Mononuclear cell (primary cell): ENCODE measurements at regions not wholly inside any gene's neighbourhood (a gene's known extent, or its start where the extent isn't known, plus 50 kb on each side); places are given as distances from the start of the nearest gene placed in this dataset.

Experiments
- H3K27me3 ChIP-seq: 2 replicates; pipeline ENCODE4 v1.6.0; 2011; ENCODE audit warnings: low read length, control low read depth; ENCODE audit not compliant: insufficient read depth
- H3K4me1 ChIP-seq: 2 replicates; pipeline ENCODE4 v1.5.1; 2011; ENCODE audit warnings: mild to moderate bottlenecking, low read length, control low read depth; ENCODE audit not compliant: insufficient read depth
- H3K4me3 ChIP-seq: 2 replicates; pipeline ENCODE4 v1.5.1; 2011; ENCODE audit warnings: mild to moderate bottlenecking, low read length, moderate library complexity
- H3K9me3 ChIP-seq: 2 replicates; pipeline ENCODE4 v1.5.1; 2011; ENCODE audit warnings: low read depth, mild to moderate bottlenecking, control low read depth, low read length

DNA sequence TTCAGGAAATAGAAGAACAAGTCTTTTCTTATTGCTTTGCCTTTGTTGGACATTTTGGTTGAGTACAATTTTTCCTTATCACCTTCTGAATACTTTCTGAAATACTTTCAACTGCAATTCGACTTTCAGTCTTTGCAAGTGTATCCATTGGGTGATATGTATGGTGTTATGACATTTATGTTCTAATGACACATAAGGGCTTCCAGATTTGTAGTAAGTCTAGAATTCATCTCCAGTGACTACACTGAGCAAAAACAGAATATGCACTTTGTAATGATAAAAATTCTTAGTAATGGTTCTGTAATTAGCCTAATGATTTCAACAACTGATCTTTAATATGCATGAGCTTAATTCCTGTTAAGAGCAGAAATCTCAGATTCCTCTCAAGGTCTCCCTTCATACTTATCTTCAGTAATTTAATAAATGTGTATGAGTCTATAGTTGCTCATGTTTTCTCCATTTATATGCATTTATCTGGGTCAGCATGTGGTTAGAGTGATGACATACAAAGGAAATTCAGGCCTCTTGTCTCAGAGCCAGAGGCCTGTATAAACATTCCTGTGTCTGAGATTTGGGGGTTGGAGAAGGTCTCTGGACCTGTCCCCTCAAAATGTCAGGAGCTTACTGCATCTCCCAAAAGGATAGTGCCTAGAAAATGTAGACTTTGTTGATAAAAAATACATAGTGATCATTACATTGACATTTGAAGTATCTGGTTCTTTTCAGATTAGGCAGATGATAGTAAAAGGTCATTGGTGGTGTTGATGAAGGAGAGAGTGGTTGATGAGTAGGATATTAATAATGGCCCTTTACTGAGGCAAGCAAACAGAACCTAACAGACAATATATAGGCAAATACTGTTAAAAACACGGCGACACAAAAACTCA is 114.9 kb downstream of the QPCT start:
- peaks cover 23% of the 10 kb centered on the region for H3K4me1 ChIP-seq
- no peak overlapping the region for H3K4me3 ChIP-seq

GRCh38 chr2:37460896-37461229 is 116.4 kb downstream of the QPCT start:
- Histone ChIP-seq H3K4me3 (no peak overlapping the region), H3K4me1 (peaks cover 20% of the 10 kb centered on the region), H3K27me3 (no peaks in the 10 kb centered on the region), H3K9me3 (no peaks in the 10 kb centered on the region)

More for the DNA sequence above, 114.9 kb downstream of the QPCT start:
- H3K9me3 ChIP-seq: no peaks in the 10 kb centered on the region
- no peaks in the 10 kb centered on the region for H3K27me3 ChIP-seq

DNA sequence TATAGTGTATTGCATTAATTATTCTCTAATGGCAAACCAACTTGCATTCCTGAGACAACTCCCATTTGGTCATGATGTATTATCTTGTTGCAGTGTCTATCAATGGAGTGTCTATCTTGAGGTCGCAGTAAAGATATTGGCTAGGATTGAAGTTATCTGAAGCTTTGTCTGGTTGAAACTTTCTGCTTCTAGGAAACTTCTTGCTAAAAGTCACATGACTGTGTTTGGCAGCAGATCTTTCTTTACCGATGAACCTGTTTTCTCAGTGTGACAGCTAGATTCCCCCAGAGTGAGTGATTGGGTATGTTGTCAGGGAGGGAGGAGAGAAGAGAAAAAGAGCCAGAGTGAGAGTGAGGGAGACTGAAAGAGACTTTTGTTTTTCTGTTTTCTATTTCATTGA is 119.6 kb downstream of the QPCT start:
- peaks cover 5% of the 10 kb centered on the region for H3K4me1 ChIP-seq
- H3K27me3 ChIP-seq: no peaks in the 10 kb centered on the region
- no peaks in the 10 kb centered on the region for H3K9me3 ChIP-seq
- no peak overlapping the region for H3K4me3 ChIP-seq

DNA sequence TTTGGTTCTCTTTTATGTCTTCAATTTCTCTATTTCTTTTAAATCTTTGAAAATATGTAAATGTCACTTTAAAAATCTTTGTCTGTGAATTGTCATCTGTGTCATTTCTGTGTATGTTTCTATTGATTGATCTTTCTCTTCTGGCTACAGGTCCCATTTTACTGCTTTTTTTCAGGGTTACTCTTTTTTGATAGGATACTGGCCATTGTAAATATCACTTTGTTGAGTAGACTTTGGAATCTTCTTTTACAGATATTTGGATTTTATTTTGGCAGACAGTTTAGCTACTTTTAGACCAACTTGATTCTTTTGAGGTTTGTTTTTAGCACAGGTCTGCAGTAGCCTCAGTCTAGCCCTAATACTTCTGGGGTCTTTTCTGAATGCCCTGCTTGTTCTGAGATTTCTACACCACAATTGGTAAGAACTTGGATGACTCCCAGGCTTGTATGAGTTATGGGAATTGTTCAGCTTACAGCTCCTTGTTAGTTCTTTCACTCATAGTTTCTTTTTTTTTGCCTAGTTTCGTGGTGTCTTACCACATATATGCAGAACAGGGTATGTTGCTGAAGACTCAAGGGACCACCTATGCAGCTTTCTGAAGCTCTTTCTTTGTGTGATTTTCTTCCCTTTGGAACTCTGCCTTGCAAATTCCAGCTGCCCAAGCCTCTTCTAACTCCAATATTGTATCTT is 122.2 kb downstream of the QPCT start:
- no peaks in the 10 kb centered on the region for H3K4me1 ChIP-seq
- H3K9me3 ChIP-seq: no peaks in the 10 kb centered on the region
- H3K27me3 ChIP-seq: no peaks in the 10 kb centered on the region
- no peak overlapping the region for H3K4me3 ChIP-seq

GRCh38 chr2:37468170-37468569 is 123.7 kb downstream of the QPCT start:
- Histone ChIP-seq H3K4me1 (no peaks in the 10 kb centered on the region), H3K4me3 (no peak overlapping the region), H3K9me3 (no peaks in the 10 kb centered on the region), H3K27me3 (no peaks in the 10 kb centered on the region)

DNA sequence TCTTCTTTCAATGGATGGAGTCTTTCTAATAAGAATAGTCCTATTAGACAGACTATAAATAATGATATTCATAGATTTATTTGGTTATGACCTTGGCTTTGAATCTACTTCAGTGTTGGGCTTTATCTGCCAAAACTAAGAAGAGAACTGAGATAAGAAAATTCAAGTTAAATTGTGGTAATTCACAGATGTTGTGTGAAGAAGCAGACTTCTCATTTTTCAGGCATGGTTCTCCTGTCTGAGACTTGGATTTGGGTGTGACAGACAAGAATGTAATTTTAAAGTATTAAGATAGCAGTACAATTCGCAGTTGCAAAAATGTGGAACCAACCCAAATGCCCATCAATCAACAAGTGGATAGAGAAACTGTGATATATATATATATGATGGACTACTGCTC is 124.7 kb downstream of the QPCT start:
- Histone ChIP-seq H3K27me3 (no peaks in the 10 kb centered on the region), H3K4me1 (no peaks in the 10 kb centered on the region), H3K4me3 (no peak overlapping the region), H3K9me3 (no peaks in the 10 kb centered on the region)

DNA sequence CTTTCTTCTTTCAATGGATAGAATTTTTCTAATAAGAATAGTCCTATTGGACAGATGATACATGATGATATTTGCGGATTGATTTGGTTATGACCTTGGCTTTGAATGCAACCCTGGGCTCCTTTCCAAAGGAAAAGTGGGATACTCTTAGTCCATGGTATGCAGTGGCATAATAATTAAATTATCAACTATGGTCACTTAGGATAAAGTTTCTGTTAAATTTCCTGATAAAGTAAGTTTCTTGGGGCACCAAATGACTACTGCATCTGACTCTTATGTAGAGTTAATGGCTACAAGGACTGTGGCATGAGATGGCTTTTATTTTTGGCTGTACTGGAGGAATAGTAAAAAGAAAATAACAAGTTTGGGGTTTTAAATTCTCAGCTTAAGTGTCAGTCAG is 126.7 kb downstream of the QPCT start:
- H3K4me3 ChIP-seq: no peak overlapping the region
- no peaks in the 10 kb centered on the region for H3K9me3 ChIP-seq
- H3K4me1 ChIP-seq: no peaks in the 10 kb centered on the region
- H3K27me3 ChIP-seq: no peaks in the 10 kb centered on the region

DNA sequence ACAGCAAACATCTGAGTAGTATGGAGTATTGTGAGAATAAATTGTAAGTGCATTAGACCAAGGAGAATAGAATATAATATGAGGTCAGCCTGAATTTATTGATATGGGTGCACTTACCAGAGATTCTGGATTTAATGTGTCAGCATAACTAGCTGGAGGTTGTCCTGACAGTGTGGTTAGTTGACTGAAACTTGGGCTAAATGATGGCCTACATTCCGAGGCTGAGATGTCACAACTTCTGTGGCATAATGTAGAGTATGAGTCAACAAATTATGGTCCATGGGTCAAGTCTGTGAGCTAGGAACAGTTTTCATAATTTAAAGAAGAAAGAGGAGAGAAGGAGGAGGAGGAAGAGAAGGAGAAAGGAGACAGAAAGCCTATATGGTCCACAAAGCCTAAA is 127.6 kb downstream of the QPCT start:
- Histone ChIP-seq H3K4me1 (no peaks in the 10 kb centered on the region), H3K9me3 (no peaks in the 10 kb centered on the region), H3K4me3 (no peak overlapping the region), H3K27me3 (no peaks in the 10 kb centered on the region)

- H3K27me3 ChIP-seq: no peaks in the 10 kb centered on the region
- no peak overlapping the region for H3K4me3 ChIP-seq
- no peaks in the 10 kb centered on the region for H3K4me1 ChIP-seq
- H3K9me3 ChIP-seq: no peaks in the 10 kb centered on the region
Measured at GRCh38 chr2:37472959-37473358, 128.5 kb downstream of the QPCT start.

DNA sequence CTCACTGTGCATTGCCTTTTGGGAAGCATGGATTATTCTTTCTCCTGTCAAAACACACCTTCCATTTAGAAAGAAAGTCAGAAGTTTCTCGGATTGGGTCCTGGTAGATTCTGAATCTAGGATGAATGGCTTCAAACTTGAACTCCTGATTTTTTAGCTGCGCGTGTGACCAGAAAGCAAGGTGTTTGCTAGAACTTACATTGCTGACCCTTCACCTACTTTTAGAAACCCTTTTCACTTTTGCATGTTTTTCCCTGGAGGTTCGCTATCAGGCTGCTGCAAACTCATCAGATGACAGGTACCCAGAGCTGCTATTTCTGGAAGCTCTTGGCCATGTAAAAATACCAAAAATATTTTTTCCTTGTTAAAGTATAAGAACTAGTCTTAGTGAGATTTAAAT is 132.0 kb downstream of the QPCT start:
- no peaks in the 10 kb centered on the region for H3K4me1 ChIP-seq

DNA sequence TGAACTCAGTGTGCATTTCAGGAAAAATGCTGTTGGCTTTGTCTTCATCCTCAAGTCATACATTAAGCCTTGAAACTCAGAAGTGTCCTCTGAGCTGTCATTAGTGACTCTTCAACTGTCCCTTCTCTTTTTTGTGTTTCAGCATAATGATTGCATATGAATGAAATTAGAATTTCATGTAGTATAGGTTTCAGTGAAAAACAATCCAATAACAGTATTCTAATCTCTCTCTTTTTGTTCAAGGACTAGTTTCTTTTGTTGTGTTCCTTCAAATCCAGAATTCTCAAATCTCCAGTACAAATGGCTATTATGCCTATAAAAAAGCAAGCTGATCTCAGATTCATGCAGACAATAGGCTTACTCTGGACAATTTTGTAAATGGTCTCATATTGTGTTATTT is 133.5 kb downstream of the QPCT start:
- H3K27me3 ChIP-seq: no peaks in the 10 kb centered on the region
- no peak overlapping the region for H3K4me3 ChIP-seq
- no peaks in the 10 kb centered on the region for H3K9me3 ChIP-seq
- H3K4me1 ChIP-seq: no peaks in the 10 kb centered on the region

More for the DNA sequence above, 132.0 kb downstream of the QPCT start:
- H3K9me3 ChIP-seq: no peaks in the 10 kb centered on the region
- no peaks in the 10 kb centered on the region for H3K27me3 ChIP-seq
- H3K4me3 ChIP-seq: no peak overlapping the region

GRCh38 chr2:37481244-37481643 is 136.8 kb downstream of the QPCT start:
- no peaks in the 10 kb centered on the region for H3K27me3 ChIP-seq

GRCh38 chr2:37489041-37489456 is 144.6 kb downstream of the QPCT start:
- H3K4me3 ChIP-seq: no peak overlapping the region
- H3K4me1 ChIP-seq: no peaks in the 10 kb centered on the region
- no peaks in the 10 kb centered on the region for H3K9me3 ChIP-seq
- H3K27me3 ChIP-seq: no peaks in the 10 kb centered on the region

More at GRCh38 chr2:37481244-37481643, 136.8 kb downstream of the QPCT start:
- no peaks in the 10 kb centered on the region for H3K9me3 ChIP-seq
- no peak overlapping the region for H3K4me3 ChIP-seq
- no peaks in the 10 kb centered on the region for H3K4me1 ChIP-seq

GRCh38 chr2:37489536-37489935 is 145.1 kb downstream of the QPCT start:
- Histone ChIP-seq H3K27me3 (no peaks in the 10 kb centered on the region), H3K4me1 (no peaks in the 10 kb centered on the region), H3K4me3 (no peak overlapping the region), H3K9me3 (no peaks in the 10 kb centered on the region)

DNA sequence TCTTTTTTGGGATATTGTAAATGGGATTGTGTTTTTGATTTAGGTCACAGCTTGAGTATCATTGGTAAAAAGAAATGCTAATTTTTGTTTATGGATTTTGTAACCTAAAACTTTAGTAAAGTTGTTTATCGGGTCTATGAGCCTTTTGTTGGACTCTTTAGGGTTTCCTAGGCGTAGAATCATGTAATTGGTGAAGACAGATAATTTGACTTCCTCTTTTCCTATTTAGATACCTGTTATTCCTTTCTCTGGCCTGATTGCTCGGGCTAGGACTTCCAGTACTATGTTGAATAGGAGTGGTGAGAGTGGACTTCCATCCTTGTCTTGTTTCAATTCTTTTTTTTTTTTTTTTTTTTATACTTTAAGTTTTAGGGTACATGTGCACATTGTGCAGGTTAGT is 149.0 kb downstream of the QPCT start:
- Histone ChIP-seq H3K4me3 (no peak overlapping the region), H3K4me1 (no peaks in the 10 kb centered on the region), H3K9me3 (no peaks in the 10 kb centered on the region), H3K27me3 (no peaks in the 10 kb centered on the region)

GRCh38 chr2:37499113-37499512 is 154.7 kb downstream of the QPCT start:
- no peak overlapping the region for H3K4me3 ChIP-seq
- no peaks in the 10 kb centered on the region for H3K4me1 ChIP-seq
- H3K27me3 ChIP-seq: peaks cover 14% of the 10 kb centered on the region
- no peaks in the 10 kb centered on the region for H3K9me3 ChIP-seq
